GM23248 (cell line): ENCODE measurements at regions not wholly inside any gene's neighbourhood (a gene's known extent, or its start where the extent isn't known, plus 50 kb on each side); places are given as distances from the start of the nearest gene placed in this dataset.

Experiments used
- EZH2 ChIP-seq: fragments of 200-600 bp; sonication (generic); IDR thresholded peaks from 2 replicates; pipeline ENCODE4 v1.6.1; 2018; ENCODE audit warnings: antibody characterized with exemption, mild to moderate bottlenecking; ENCODE audit not compliant: insufficient read depth, poor library complexity, severe bottlenecking
- EZH2phosphoT487 ChIP-seq: fragments of 200-600 bp; sonication (generic); IDR thresholded peaks from 2 replicates; pipeline ENCODE4 v1.6.1; 2018; ENCODE audit warnings: antibody characterized with exemption, moderate library complexity, mild to moderate bottlenecking, low read depth; ENCODE audit not compliant: insufficient read depth

- TF ChIP-seq EZH2phosphoT487 (no peak), EZH2 (no peak)
Observed at GRCh38 chr1:22234476-22235030, 91.7 kb upstream of the WNT4 start.
